Amniotic epithelial cell (primary cell): ENCODE measurements at regions not wholly inside any gene's neighbourhood (a gene's known extent, or its start where the extent isn't known, plus 50 kb on each side); places are given as distances from the start of the nearest gene placed in this dataset.
"Not testable (repeated sequence)": the region's sequence is repeated elsewhere in the genome, so short reads cannot be mapped to it uniquely, and the experiment has no call there.

Experiments
- DNase-seq: peaks from one replicate; pipeline ENCODE4 v3.0.0-alpha.2; 2010; ENCODE audit warnings: low read depth

GRCh38 chr1:171397851-171398469 is 84.0 kb downstream of the FMO4 start:
- no peak for DNase-seq

- DNase-seq = peak; percentile 65
Observed at GRCh38 chr1:171403393-171403792, 81.9 kb upstream of the PRRC2C start.

GRCh38 chr1:171405391-171405714 is 80.0 kb upstream of the PRRC2C start:
- DNase-seq = no peak

- DNase-seq = not testable (repeated sequence)
Observed at GRCh38 chr1:171413557-171413956, 71.8 kb upstream of the PRRC2C start.

- no peak for DNase-seq
Observed at GRCh38 chr1:171418546-171418945, 66.8 kb upstream of the PRRC2C start.

GRCh38 chr1:171420810-171421209 is 64.5 kb upstream of the PRRC2C start:
- DNase-seq = no peak

- no peak for DNase-seq
Observed at GRCh38 chr1:171421413-171422020, 63.8 kb upstream of the PRRC2C start.

- peak; percentile 5 for DNase-seq
Observed at GRCh38 chr1:171422511-171422910, 62.8 kb upstream of the PRRC2C start.

GRCh38 chr1:171424494-171424893 is 60.8 kb upstream of the PRRC2C start:
- no peak for DNase-seq

- no peak for DNase-seq
Observed at GRCh38 chr1:171426645-171427044, 58.7 kb upstream of the PRRC2C start.

- DNase-seq = no peak
Observed at GRCh38 chr1:171427852-171428471, 57.4 kb upstream of the PRRC2C start.

- no peak for DNase-seq
Observed at GRCh38 chr1:171429137-171429536, 56.2 kb upstream of the PRRC2C start.

- DNase-seq = no peak
Observed at GRCh38 chr1:171431994-171432393, 53.3 kb upstream of the PRRC2C start.

GRCh38 chr1:171432473-171432872 is 52.9 kb upstream of the PRRC2C start:
- DNase-seq = no peak

- DNase-seq = peak; percentile 53
Observed at GRCh38 chr1:171433451-171433850, 51.9 kb upstream of the PRRC2C start.

- DNase-seq = peak; percentile 89
Observed at GRCh38 chr1:171434717-171435346, 50.5 kb upstream of the PRRC2C start.
